ENCODE measurements at regions not wholly inside any gene's neighbourhood (a gene's known extent, or its start where the extent isn't known, plus 50 kb on each side); places are given as distances from the start of the nearest gene placed in this dataset.
"Not testable (repeated sequence)": the region's sequence is repeated elsewhere in the genome, so short reads cannot be mapped to it uniquely, and the experiment has no call there.

- Histone ChIP-seq H3K9me3 (ENCODE audit: control insufficient read depth in 2 of 2, insufficient read depth in 1 of 2, low read depth in 1 of 2, low read length in 1 of 2) (no peaks in the 10 kb centered on the region), H3K4me3 (ENCODE audit: low read depth in 1 of 2, low read length in 2 of 2) (no peak overlapping the region), H3K27me3 (ENCODE audit: control insufficient read depth in 1 of 2, insufficient read depth in 2 of 2, low read length in 2 of 2) (no peaks in the 10 kb centered on the region), H3K4me1 (ENCODE audit: control insufficient read depth in 2 of 2, insufficient read depth in 2 of 2, low read length in 1 of 2) (no peaks in the 10 kb centered on the region), H3K27ac (ENCODE audit: low read depth in 2 of 2, low read length in 1 of 2) (no peak overlapping the region), H3K36me3 (ENCODE audit: control insufficient read depth in 2 of 2, insufficient read depth in 2 of 2, low read length in 1 of 2) (no peaks in the 10 kb centered on the region)
- 90 to 94% methylated on average over 8 of the region's 8 CpGs for WGBS, 2 donors
These were observed 76.0 kb upstream of the DHRSX start for GRCh38 chrX:2576793-2577192.

GRCh38 chrX:2574271-2574670 lies 73.5 kb upstream of the DHRSX start:
- Histone ChIP-seq H3K36me3 (ENCODE audit: control insufficient read depth in 2 of 2, insufficient read depth in 2 of 2, low read length in 1 of 2) (no peaks in the 10 kb centered on the region), H3K27ac (ENCODE audit: low read depth in 2 of 2, low read length in 1 of 2) (no peak overlapping the region), H3K4me1 (ENCODE audit: control insufficient read depth in 2 of 2, insufficient read depth in 2 of 2, low read length in 1 of 2) (no peaks in the 10 kb centered on the region), H3K4me3 (ENCODE audit: low read depth in 1 of 2, low read length in 2 of 2) (no peak overlapping the region), H3K9me3 (ENCODE audit: control insufficient read depth in 2 of 2, insufficient read depth in 1 of 2, low read depth in 1 of 2, low read length in 1 of 2) (peaks cover 2 to 3% of the 10 kb centered on the region in 2 donors), H3K27me3 (ENCODE audit: control insufficient read depth in 1 of 2, insufficient read depth in 2 of 2, low read length in 2 of 2) (no peaks in the 10 kb centered on the region)
- WGBS, 2 donors, result 84 to 89% methylated on average over 6 of the region's 6 CpGs

- Histone ChIP-seq H3K36me3 (ENCODE audit: control insufficient read depth in 2 of 2, insufficient read depth in 2 of 2, low read length in 1 of 2) (no peaks in the 10 kb centered on the region), H3K4me1 (ENCODE audit: control insufficient read depth in 2 of 2, insufficient read depth in 2 of 2, low read length in 1 of 2) (no peaks in the 10 kb centered on the region), H3K27ac (ENCODE audit: low read depth in 2 of 2, low read length in 1 of 2) (no peak overlapping the region), H3K4me3 (ENCODE audit: low read depth in 1 of 2, low read length in 2 of 2) (no peak overlapping the region), H3K27me3 (ENCODE audit: control insufficient read depth in 1 of 2, insufficient read depth in 2 of 2, low read length in 2 of 2) (no peaks in the 10 kb centered on the region), H3K9me3 (ENCODE audit: control insufficient read depth in 2 of 2, insufficient read depth in 1 of 2, low read depth in 1 of 2, low read length in 1 of 2) (peaks cover 2 to 3% of the 10 kb centered on the region in 2 donors)
- 49 to 65% methylated on average over 7 of the region's 7 CpGs for WGBS, 2 donors
These were observed 72.0 kb upstream of the DHRSX start for GRCh38 chrX:2572740-2573139.

GRCh38 chrX:2568125-2568524 lies 67.3 kb upstream of the DHRSX start:
- Histone ChIP-seq H3K27me3 (ENCODE audit: control insufficient read depth in 1 of 2, insufficient read depth in 2 of 2, low read length in 2 of 2) (no peaks in the 10 kb centered on the region), H3K4me3 (ENCODE audit: low read depth in 1 of 2, low read length in 2 of 2) (no peak overlapping the region), H3K4me1 (ENCODE audit: control insufficient read depth in 2 of 2, insufficient read depth in 2 of 2, low read length in 1 of 2) (no peaks in the 10 kb centered on the region), H3K27ac (ENCODE audit: low read depth in 2 of 2, low read length in 1 of 2) (no peak overlapping the region), H3K9me3 (ENCODE audit: control insufficient read depth in 2 of 2, insufficient read depth in 1 of 2, low read depth in 1 of 2, low read length in 1 of 2) (peaks cover 2 to 3% of the 10 kb centered on the region in 2 donors), H3K36me3 (ENCODE audit: control insufficient read depth in 2 of 2, insufficient read depth in 2 of 2, low read length in 1 of 2) (no peaks in the 10 kb centered on the region)
- 80 to 87% methylated on average over 6 of the region's 6 CpGs for WGBS, 2 donors

- no peaks in the 10 kb centered on the region for H3K4me1 ChIP-seq (ENCODE audit: control insufficient read depth in 2 of 2, insufficient read depth in 2 of 2, low read length in 1 of 2)
- H3K9me3 ChIP-seq (ENCODE audit: control insufficient read depth in 2 of 2, insufficient read depth in 1 of 2, low read depth in 1 of 2, low read length in 1 of 2), result peaks cover 2 to 3% of the 10 kb centered on the region in 2 donors
- H3K4me3 ChIP-seq (ENCODE audit: low read depth in 1 of 2, low read length in 2 of 2), result no peak overlapping the region
- whole genome bisulfite sequencing, 2 donors, result 77 to 82% methylated on average over 8 of the region's 8 CpGs
- H3K27me3 ChIP-seq (ENCODE audit: control insufficient read depth in 1 of 2, insufficient read depth in 2 of 2, low read length in 2 of 2), result no peaks in the 10 kb centered on the region
- H3K27ac ChIP-seq (ENCODE audit: low read depth in 2 of 2, low read length in 1 of 2), result no peak overlapping the region
- H3K36me3 ChIP-seq (ENCODE audit: control insufficient read depth in 2 of 2, insufficient read depth in 2 of 2, low read length in 1 of 2), result no peaks in the 10 kb centered on the region
These were observed 65.3 kb upstream of the DHRSX start for GRCh38 chrX:2566055-2566454.

- Histone ChIP-seq H3K4me1 (ENCODE audit: control insufficient read depth in 2 of 2, insufficient read depth in 2 of 2, low read length in 1 of 2) (no peaks in the 10 kb centered on the region), H3K36me3 (ENCODE audit: control insufficient read depth in 2 of 2, insufficient read depth in 2 of 2, low read length in 1 of 2) (no peaks in the 10 kb centered on the region), H3K27me3 (ENCODE audit: control insufficient read depth in 1 of 2, insufficient read depth in 2 of 2, low read length in 2 of 2) (no peaks in the 10 kb centered on the region), H3K27ac (ENCODE audit: low read depth in 2 of 2, low read length in 1 of 2) (no peak overlapping the region), H3K9me3 (ENCODE audit: control insufficient read depth in 2 of 2, insufficient read depth in 1 of 2, low read depth in 1 of 2, low read length in 1 of 2) (no peaks in the 10 kb centered on the region), H3K4me3 (ENCODE audit: low read depth in 1 of 2, low read length in 2 of 2) (no peak overlapping the region)
- 80 to 85% methylated on average over 7 of the region's 7 CpGs for WGBS, 2 donors
These were observed 60.7 kb upstream of the DHRSX start for GRCh38 chrX:2561456-2561855.

- no peaks in the 10 kb centered on the region for H3K36me3 ChIP-seq (ENCODE audit: control insufficient read depth in 2 of 2, insufficient read depth in 2 of 2, low read length in 1 of 2)
- no peak overlapping the region for H3K27ac ChIP-seq (ENCODE audit: low read depth in 2 of 2, low read length in 1 of 2)
- H3K4me3 ChIP-seq (ENCODE audit: low read depth in 1 of 2, low read length in 2 of 2), result no peak overlapping the region
- no peaks in the 10 kb centered on the region for H3K4me1 ChIP-seq (ENCODE audit: control insufficient read depth in 2 of 2, insufficient read depth in 2 of 2, low read length in 1 of 2)
- 46 to 51% methylated on average over 3 of the region's 3 CpGs for WGBS, 2 donors
- H3K9me3 ChIP-seq (ENCODE audit: control insufficient read depth in 2 of 2, insufficient read depth in 1 of 2, low read depth in 1 of 2, low read length in 1 of 2), result no peaks in the 10 kb centered on the region
- no peaks in the 10 kb centered on the region for H3K27me3 ChIP-seq (ENCODE audit: control insufficient read depth in 1 of 2, insufficient read depth in 2 of 2, low read length in 2 of 2)
These were observed 58.3 kb upstream of the DHRSX start for GRCh38 chrX:2559124-2559523.

- H3K36me3 ChIP-seq (ENCODE audit: control insufficient read depth in 2 of 2, insufficient read depth in 2 of 2, low read length in 1 of 2), result no peaks in the 10 kb centered on the region
- no peak overlapping the region for H3K4me3 ChIP-seq (ENCODE audit: low read depth in 1 of 2, low read length in 2 of 2)
- WGBS, 2 donors, result 97 to 98% methylated on average over 1 of the region's 1 CpG
- H3K27me3 ChIP-seq (ENCODE audit: control insufficient read depth in 1 of 2, insufficient read depth in 2 of 2, low read length in 2 of 2), result peaks cover 0 to 3% of the 10 kb centered on the region in 2 donors
- no peak overlapping the region for H3K27ac ChIP-seq (ENCODE audit: low read depth in 2 of 2, low read length in 1 of 2)
- H3K4me1 ChIP-seq (ENCODE audit: control insufficient read depth in 2 of 2, insufficient read depth in 2 of 2, low read length in 1 of 2), result no peaks in the 10 kb centered on the region
- no peaks in the 10 kb centered on the region for H3K9me3 ChIP-seq (ENCODE audit: control insufficient read depth in 2 of 2, insufficient read depth in 1 of 2, low read depth in 1 of 2, low read length in 1 of 2)
These were observed 54.1 kb upstream of the DHRSX start for GRCh38 chrX:2554891-2555290.

DNA sequence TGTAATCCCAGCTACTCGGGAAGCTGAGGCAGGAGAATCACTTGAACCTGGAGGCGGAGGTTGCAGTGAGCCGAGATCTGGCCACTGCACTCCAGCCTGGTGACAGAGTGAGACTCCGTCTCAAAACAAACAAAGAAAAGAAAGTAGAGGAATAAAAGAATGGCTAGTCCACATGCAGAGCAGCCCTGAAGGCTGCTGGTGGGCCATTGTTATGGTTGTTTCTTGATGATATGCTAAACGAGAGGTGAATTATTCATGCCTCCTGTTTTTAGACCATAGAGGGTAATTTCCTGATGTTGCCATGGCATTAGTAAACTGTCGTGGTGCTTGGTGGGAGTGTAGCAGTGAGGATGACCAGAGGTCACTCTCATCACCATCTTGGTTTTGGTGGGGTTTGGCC lies 53.3 kb upstream of the DHRSX start:
- H3K27me3 ChIP-seq (ENCODE audit: control insufficient read depth in 1 of 2, insufficient read depth in 2 of 2, low read length in 2 of 2); H3K36me3 ChIP-seq (ENCODE audit: control insufficient read depth in 2 of 2, insufficient read depth in 2 of 2, low read length in 1 of 2); H3K4me1 ChIP-seq (ENCODE audit: control insufficient read depth in 2 of 2, insufficient read depth in 2 of 2, low read length in 1 of 2); H3K4me3 ChIP-seq (ENCODE audit: low read depth in 1 of 2, low read length in 2 of 2); H3K9me3 ChIP-seq (ENCODE audit: control insufficient read depth in 2 of 2, insufficient read depth in 1 of 2, low read depth in 1 of 2, low read length in 1 of 2); H3K27ac ChIP-seq (ENCODE audit: low read depth in 2 of 2, low read length in 1 of 2): not testable (repeated sequence)
- 77 to 78% methylated on average over 6 of the region's 6 CpGs for WGBS, 2 donors

- H3K27me3 ChIP-seq (ENCODE audit: control insufficient read depth in 1 of 2, insufficient read depth in 2 of 2, low read length in 2 of 2), result peaks cover 0 to 3% of the 10 kb centered on the region in 2 donors
- no peak overlapping the region for H3K27ac ChIP-seq (ENCODE audit: low read depth in 2 of 2, low read length in 1 of 2)
- H3K4me3 ChIP-seq (ENCODE audit: low read depth in 1 of 2, low read length in 2 of 2), result no peak overlapping the region
- H3K9me3 ChIP-seq (ENCODE audit: control insufficient read depth in 2 of 2, insufficient read depth in 1 of 2, low read depth in 1 of 2, low read length in 1 of 2), result peaks cover 0 to 3% of the 10 kb centered on the region in 2 donors
- no peaks in the 10 kb centered on the region for H3K4me1 ChIP-seq (ENCODE audit: control insufficient read depth in 2 of 2, insufficient read depth in 2 of 2, low read length in 1 of 2)
- no peaks in the 10 kb centered on the region for H3K36me3 ChIP-seq (ENCODE audit: control insufficient read depth in 2 of 2, insufficient read depth in 2 of 2, low read length in 1 of 2)
- WGBS, 2 donors, result 28 to 31% methylated on average over 7 of the region's 7 CpGs
These were observed 51.9 kb upstream of the DHRSX start for GRCh38 chrX:2552621-2553201.
